Body of pancreas (tissue), 4 donors: ENCODE measurements at regions not wholly inside any gene's neighbourhood (a gene's known extent, or its start where the extent isn't known, plus 50 kb on each side); places are given as distances from the start of the nearest gene placed in this dataset.

Source experiments
- POLR2A ChIP-seq, 3 donors: fragments of 450-650 bp; IDR thresholded peaks; one replicate each; pipeline ENCODE4 v1.6.1; 2016; ENCODE audit warnings: antibody characterized with exemption in 3 of 3, mild to moderate bottlenecking in 2 of 3
- TF ChIP-seq, protein P1 (sequence below), 7 experiments: fragments of 450-650 bp in 4 of 7; fragments of 200-600 bp in 3 of 7; sonication (generic) in 3 of 7; IDR thresholded peaks; one replicate each; pipeline ENCODE4 v1.5.1; 2016 to 2019; ENCODE audit warnings: antibody characterized with exemption in 7 of 7

DNA sequence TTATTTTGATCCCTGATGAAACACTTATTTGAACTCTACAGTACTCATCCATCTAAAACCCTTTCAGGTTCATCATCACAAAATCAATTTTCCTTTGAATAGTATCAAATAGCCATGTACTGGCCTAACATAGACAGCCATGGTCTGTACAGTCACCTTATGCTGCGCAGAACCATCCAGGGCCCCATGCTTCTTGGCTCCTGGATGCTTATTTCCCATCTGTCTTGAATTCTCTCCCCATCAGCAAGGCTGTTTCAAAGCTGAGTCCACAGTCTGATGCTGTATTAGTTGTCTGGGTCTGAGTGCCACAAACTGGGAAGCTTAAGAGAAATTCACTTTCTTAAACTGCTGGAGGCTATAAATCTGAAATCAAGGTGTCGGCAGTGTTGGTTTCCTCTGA, 290.2 kb downstream of the OSR1 start:
- TF ChIP-seq POLR2A (IDR thresholded peaks at IDR 0.05): no peak
- TF ChIP-seq, protein P1, sequence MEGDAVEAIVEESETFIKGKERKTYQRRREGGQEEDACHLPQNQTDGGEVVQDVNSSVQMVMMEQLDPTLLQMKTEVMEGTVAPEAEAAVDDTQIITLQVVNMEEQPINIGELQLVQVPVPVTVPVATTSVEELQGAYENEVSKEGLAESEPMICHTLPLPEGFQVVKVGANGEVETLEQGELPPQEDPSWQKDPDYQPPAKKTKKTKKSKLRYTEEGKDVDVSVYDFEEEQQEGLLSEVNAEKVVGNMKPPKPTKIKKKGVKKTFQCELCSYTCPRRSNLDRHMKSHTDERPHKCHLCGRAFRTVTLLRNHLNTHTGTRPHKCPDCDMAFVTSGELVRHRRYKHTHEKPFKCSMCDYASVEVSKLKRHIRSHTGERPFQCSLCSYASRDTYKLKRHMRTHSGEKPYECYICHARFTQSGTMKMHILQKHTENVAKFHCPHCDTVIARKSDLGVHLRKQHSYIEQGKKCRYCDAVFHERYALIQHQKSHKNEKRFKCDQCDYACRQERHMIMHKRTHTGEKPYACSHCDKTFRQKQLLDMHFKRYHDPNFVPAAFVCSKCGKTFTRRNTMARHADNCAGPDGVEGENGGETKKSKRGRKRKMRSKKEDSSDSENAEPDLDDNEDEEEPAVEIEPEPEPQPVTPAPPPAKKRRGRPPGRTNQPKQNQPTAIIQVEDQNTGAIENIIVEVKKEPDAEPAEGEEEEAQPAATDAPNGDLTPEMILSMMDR (IDR thresholded peaks at IDR 0.05): no peak
